GM19035 (cell line): ENCODE measurements at regions not wholly inside any gene's neighbourhood (a gene's known extent, or its start where the extent isn't known, plus 50 kb on each side); places are given as distances from the start of the nearest gene placed in this dataset.
"Not testable (repeated sequence)": the region's sequence is repeated elsewhere in the genome, so short reads cannot be mapped to it uniquely, and the experiment has no call there.

Experiments used
- ATAC-seq: cut with Tn5 transposase; IDR thresholded peaks from one replicate; pipeline ENCODE4 v1.9.1; 2021; ENCODE audit not compliant: unreplicated experiment

DNA sequence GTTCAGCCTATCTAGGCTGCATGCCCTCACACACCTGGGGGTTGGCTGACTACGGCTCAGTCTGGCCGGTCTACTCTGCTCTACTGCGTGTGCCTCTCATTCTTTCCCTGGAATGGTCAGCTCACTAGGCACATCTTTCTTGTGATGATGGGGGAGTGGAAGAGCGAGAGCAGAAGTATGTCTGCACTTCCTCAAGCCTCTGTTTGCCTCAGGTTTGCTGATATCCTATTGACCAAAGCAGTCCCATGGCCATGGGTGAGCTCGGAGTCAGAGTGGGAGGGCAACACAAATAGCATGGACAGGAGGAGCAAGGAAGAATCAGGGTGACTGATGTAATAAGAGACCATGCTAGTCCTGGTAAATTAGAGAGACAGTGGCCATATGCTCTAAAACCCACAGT, 167.9 kb upstream of the PRICKLE2 start:
- ATAC-seq, result no peak

DNA sequence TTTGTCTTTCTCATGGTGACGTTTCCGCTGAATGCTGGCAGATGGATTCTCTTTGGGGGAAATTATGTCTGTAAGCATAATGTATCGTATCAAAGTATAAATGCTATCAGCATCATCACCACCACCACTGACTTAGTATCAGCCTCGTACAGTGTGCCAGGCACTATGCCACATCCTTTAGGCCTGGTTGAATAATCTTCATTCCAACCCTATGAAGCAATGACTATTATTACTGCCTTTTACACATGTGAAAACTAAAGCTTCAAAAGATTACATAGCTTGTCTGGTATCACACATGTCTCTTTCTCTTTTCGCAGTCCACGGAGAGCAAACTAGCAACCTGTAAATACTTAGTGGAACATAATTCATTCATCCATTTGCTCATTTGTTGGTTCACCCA, 166.7 kb upstream of the PRICKLE2 start:
- ATAC-seq, result no peak

DNA sequence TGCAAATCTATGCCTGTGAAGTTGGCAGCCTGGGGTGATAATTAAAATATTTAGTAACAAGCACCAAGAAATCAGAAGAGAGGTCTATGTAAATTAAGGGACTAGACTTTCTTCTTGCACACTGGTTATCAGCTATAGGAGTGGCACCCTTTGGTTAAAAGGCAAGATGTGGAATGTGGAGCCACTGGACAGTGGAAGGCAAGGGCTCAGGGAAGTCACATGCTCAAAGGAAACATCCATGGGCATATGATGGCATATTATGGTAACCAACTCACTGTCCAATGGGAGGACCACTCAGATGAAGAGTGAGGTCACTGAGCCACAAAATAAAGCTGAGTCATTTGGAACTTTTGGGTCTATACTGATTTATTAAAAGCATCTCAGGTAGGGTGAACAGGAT, 165.6 kb upstream of the PRICKLE2 start:
- ATAC-seq, result no peak

DNA sequence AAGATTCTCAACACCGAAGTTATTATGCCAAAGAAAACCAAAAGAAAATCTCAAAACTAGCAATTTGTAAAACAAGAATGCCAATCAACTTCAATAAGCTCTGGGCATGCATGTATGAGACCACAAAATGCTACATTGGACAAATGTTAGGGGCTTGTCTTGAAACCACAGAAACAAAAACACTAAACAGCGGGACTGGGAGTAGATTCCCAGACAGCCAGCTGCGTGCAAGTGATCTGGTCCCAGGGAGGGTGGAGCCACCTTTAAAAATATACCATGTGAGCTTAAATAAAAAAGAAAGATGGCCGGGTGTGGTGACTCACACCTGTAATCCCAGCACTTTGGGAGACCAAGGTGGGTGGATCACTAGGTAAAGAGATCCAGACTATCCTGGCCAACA, 163.6 kb upstream of the PRICKLE2 start:
- no peak for ATAC-seq

DNA sequence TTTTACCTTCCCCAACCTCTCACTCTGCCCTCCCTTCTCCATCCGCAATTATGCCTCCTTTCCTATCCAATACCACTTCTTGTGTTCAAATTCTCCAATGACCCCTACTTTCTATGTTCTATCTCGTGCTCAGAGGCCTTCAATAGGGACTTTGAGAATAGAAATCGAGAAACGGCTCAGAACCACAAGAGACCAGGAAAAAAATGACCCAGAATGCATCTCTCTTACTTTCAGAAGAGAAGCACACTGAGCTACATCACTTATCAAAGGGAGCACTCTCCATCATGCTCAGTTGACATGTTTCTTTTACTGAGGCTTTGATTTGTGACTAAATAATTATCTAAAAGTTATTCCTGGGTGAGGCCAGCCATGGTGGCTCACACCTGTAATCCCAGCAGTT, 162.4 kb upstream of the PRICKLE2 start:
- no peak for ATAC-seq

DNA sequence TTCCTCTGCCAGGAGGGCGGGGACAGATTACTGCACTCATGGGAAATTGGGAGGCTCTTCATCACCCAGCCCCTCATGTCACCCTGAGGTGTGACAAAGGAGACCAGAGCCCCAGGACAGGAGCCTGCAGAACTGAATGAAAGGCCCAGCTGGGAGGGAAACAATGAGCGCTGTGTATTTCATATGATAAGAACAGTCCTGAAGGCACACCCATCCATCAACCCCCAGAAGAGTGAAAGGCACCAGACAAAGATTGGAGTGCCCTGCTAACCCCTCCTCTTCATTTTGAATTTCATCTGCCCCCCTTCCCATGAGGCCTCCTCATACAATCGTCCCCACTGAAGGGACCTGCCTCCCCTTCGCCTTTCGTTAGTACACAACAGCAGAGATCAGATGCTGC, 160.0 kb upstream of the PRICKLE2 start:
- ATAC-seq, result no peak

DNA sequence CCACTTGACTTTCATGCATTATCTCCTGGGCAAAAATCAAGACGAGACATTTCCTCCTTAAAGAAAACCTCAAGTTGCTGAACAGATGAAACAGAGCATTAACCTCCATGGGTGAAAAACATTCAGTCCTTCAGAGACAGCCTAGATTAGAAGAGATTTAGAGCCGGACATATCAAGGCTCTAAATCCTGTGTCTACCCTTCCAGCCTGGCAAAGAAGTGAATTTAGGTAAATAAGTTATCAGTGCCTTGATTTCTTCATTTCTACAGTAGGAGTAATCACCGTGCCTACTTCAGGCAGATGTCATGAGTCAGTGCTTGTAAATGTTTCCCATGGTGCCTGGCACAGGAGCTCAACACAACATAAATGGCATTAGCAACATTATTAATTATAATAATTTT, 159.3 kb upstream of the PRICKLE2 start:
- no peak for ATAC-seq

DNA sequence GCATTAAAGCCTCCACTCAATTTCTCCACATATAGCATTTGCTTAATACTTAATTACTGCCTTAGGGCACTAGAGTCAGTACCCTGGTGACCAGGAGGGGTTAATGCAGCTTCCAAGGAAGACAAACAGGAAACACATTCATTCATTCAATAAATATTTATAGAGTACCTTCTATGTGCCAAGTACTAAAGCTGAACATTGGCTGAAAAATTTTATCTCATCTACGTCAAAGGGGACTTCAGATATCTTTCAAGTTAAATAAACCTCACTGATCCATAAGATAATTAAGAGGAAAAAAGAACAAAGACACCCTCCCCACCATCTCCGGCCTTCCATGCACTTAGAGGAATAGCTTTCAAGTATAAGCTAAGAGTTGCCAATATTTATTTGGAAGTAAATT, 156.9 kb upstream of the PRICKLE2 start:
- no peak for ATAC-seq

DNA sequence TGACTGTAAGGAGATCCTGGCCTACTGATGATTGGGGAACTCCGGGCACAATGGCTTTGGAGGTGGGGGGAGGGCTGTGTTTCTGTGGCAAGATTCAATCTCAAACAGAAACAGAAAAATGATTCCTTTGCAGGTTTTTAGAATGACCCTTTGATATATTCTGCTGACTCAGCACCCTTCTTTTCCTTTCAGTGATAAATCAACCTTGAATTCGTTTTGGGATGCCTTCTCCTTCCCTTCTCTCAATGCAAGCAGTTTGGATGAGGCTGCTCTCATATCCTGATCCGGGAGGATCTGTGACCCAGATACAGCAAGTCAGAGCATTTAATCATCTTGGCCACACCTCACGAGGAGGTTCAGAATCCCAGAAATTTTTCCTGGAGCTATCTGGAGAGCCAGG, 156.1 kb upstream of the PRICKLE2 start:
- no peak for ATAC-seq

DNA sequence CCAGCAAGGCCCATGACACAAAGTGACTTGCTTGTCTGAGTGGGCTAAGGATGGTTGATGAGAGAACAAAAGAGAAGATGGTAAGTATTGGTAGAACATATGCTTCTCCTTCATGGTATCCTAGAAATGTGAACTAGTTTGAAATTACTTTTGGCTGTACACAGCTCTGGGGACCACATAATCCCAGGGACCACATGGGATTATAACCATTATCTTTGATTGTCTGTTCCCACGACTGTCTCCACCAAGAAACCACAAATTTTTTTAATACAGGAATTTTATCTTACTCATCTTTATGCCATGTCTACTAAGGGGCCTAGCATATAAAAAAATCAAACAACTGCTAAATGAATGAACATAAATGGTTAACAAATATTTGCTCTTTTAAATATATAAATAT, 155.3 kb upstream of the PRICKLE2 start:
- ATAC-seq, result no peak

DNA sequence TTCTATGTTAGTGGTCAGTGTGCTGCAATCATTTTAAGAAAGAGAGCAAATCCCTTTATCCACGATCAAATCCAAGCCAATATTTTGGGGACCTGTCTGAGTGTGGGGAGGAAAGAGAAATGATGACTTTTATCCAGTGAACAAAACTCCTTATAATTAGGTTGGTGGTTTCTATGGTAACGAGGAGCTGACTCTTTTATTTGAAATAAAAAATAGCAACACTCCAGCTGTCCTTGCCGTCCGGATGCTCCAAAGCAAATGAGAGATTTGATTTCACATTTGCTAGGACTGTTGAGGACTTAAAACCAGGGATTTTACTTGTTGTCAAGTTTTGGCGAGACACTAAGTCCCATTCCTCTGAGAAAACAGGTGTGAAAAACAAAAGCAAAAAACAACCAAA, 154.0 kb upstream of the PRICKLE2 start:
- no peak for ATAC-seq

DNA sequence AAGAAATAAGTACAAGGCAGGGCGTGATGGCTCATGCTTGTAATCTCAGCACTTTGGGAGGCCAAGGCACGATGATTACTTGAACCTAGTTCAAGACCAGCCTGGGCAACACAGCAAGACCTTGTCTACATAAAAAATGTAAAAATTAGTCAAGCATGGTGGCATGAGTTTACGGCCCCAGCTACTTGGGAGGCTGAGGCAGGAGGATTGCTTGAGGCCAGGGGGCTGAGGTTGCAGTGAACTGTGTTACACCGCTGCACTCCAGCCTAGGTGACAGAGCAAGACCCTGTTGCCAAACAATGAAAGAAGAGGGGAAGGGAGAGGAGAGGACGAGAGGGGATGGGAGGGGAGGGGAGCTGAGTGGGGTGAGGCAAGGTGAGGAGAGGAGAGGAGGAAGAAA, 152.7 kb upstream of the PRICKLE2 start:
- ATAC-seq, result no peak

DNA sequence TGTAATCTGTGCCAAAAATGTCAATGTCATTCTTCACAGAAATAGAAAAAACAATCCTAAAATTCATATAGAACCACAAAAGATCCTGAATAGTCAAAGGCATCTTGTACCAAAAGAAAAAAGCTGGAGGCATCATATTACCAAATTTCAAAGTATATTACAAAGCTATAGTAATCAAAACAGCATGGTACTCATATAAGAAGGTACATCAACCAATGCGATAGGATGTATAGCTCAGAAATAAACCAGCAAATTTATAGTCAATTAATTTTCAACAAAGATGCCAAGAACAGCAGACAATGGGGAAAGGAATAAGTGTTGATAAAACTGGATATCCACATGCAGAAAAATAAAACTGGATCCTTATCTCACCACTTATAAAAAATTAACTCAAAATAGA, 150.5 kb upstream of the PRICKLE2 start:
- ATAC-seq, result no peak

DNA sequence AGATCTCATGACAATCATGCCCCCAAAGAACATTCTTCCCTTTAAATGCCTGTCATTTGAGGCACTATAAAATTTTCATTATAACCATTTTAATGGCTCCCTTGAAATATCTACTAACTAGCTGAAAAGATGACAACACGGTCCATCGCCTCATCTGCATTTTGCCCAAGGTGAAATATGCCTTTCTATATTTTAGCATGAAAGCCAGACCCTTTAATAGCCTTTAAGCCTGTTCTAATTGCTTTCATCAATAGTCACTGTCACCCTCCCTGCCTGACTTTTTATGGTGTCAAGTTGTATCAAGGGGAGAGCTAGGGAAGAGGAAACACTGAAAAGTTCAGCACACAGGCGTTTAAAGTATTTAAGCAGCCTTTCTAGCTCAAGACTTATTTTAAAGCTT, 144.1 kb upstream of the PRICKLE2 start:
- ATAC-seq, result no peak

DNA sequence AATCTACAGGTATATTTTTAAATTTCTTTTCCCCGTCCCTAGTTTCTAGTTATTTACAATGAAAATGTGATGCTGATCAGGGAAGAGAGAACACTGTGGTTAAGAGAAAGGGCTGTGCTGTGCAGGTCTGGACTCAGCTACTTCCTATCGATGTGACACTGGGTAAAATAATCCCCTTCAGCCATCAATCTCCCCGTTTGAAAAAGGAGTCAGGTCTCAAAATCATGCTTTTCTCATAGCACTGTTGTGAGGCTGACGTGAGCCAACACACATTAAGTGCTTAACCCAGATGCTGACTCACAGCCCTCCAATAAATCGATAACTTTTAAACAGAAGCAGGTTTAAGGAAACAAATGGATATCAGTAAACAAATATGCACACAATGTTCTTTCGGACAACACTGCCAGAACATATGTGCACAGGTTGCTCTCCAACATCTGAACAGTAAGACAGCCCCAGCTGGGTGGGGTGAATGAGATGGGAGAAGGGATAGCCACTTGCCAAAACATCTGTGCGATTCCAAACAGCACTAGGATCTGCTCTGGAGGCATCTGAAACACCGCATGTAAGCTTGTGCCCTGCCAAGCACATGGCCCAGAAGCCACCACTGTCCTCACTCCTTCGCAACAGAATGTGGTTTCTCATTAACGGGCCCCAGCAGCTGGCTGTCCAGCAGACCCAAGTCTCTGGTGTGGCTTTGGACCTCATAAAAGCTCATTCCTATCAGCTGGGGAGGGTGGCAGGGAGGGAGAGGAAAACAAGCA, 143.2 kb upstream of the PRICKLE2 start:
- no peak for ATAC-seq

DNA sequence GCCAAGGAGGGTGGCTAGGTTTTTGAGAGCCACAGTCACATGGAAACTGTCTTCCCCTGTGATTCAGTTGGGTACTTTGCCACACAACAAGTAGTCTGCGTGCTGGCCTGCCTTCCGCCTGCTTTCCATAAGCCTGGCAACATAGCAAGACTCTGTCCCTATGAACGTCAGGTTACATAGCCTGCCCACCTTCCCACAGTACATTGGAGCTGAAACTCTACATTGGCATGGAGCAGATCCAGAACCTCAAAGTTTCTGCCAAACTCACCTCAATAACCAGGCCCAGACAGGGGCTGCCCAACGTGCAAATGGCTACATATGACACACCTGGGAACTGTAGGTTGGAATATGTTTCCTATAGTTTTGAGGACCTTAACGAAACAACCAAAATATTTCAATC, 140.6 kb upstream of the PRICKLE2 start:
- ATAC-seq, result no peak

DNA sequence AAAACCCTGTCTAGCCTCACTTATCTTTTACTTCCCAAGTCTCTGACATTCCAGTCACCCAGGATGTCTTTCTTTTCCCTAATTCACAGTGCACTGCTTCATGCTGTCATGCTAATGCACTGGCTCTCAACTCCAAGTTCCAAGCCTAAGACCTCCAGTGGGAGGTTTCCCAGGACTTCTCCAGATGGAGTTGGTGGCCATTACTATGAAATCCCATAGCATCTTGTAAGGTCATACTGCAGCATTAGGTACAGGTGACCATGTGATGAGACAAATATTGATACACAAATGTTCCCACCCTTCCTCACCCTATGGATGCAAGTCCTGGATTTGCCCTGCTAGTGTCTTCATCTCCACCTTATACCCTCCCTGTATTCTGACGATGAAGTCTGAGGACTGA, 138.6 kb upstream of the PRICKLE2 start:
- ATAC-seq, result no peak

DNA sequence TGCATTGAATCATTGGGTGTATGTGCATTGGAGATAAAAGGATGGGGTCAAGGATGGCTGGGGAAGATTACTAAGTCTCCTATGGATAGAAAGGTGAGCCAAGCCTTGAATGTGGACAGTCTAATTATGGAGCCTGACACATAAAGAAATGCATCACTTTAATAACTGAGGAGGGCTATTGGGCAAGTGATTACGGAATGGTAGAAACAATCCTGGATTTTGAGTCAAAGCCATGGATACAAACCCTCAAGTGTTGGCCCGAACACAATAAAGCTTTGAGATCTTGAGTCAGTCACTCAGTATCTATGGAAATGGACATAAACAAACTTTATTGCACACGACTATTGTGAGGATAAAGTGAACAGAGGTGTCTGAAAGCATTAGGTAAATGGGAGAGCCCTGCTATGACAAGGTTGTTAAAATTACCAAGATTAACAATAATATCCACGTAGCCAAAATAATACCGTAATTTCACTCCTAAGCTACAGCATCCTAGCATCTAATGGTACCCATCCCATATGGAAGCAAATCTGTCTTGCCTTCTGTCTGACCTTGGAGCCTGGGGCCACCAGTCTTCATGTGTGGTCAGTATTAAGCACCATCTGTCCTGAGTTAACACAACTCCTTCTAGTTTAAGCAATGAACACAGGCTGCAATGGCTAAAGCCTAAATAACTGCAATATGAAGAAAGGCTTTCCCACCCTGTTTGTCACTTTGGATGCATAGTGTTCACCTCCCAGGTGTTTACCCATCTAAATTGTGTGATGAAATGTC, 136.9 kb upstream of the PRICKLE2 start:
- no peak for ATAC-seq

DNA sequence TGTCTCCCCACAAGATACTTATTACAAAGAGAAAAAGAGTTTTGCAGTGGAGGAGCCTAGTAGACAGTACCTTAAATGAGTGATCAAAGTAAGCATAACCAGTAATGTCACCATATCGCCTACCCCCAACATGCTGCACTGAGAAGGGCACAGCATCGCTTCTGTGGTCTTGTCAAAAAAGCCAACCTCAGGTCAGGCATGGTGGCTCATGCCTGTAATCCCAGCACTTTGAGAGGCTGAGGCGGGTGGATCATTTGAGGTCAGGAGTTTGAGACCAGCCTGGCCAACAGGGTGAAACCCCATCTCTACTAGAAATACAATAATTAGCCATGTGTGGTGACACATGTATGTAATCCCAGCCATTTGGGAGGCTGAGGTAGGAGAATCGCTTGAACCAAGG, 135.8 kb upstream of the PRICKLE2 start:
- not testable (repeated sequence) for ATAC-seq

DNA sequence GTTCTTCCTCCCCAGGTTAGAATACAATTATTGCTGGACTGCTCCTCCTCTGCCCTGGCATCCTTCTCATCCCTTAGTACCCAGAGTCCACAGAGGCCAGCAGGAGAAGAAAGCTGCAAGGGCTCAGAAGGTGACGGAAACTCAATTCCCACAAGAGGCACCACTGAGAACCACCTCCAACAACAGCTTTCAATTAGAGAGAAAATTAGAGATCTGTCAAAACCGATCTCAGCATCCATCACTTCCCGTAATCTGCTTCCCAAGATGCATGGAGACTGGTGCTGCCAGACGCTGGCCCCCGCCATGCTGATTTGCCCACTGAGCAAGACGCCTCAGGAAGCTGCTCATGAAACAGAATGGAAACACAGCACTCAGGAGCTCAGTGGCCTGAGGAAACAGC, 135.0 kb upstream of the PRICKLE2 start:
- no peak for ATAC-seq

DNA sequence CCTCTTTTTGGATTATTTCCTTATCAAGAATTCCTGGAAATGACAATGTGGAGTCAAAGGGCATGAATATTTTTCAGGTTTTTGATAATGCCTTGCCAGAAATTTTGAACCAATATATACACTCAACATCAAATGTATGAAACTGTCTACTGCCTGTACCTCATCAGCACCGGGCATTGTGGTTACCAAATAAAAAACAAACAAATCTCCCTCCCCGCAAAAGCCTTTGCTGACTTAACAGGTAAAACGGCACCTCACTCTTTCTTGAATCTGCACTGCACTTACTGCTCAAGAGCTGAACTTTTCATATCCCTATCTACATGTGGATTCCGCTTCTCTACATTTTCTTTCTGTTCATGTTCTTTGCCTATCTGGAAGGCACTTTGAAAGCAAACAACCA, 134.5 kb upstream of the PRICKLE2 start:
- ATAC-seq, result no peak

DNA sequence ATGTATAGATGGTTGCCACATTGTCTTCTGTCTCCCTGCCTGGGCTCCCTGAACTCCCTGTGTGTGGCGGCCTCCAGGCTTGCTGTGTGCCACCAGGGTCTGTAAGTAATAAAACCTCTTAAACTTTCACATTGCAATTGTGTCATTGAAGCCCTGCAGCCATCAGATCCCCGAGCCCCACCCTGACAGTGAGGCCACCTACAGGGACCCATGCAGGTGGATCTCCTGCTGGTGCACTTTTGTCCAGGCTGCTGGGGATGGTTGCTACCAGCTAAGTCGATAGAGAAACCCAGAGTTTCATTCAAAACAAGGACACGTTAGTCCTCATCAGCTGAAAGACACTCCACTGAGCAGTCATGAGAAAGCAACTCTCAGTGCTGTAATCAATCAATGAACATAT, 133.6 kb upstream of the PRICKLE2 start:
- no peak for ATAC-seq

DNA sequence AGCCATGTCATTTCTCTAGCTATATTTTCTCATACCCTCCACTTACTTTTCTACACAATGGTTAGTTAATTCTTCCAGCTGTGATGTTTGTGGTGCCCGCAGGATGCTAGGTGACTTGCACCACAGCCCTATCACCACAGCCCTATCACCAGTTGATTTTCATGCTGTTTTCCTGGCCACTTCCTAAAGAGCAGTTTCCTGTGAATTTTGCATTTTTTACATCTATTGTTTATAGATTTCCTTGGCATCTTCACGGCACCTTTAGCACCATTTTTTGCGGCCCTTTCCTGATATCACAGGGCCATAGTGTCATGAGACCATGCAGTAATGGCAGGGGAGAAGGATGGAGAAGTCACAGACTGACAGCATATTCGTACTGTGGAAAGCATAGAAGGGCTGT, 132.9 kb upstream of the PRICKLE2 start:
- no peak for ATAC-seq
